ENCODE measurements at regions not wholly inside any gene's neighbourhood (a gene's known extent, or its start where the extent isn't known, plus 50 kb on each side); places are given as distances from the start of the nearest gene placed in this dataset.

DNA sequence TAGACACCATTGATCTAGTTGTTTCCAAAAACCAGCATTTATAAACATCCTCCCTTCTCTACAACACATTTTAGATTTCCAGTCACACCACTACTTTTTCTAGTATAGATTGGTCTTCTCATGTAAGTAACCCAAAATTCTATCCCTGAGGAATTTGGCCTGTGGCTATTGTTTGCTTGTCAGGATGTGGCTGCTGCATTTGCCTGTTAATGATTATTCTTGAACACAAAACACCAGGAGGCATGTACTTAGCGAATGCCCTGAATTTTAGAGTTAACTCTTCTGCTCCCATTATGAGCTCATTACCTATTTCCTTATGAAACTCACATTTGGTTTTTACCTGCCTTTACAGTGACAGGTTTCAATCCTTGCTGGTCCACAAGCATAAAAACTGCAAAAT is 102.0 kb upstream of the FSTL5 start:
- TF ChIP-seq, protein P1, sequence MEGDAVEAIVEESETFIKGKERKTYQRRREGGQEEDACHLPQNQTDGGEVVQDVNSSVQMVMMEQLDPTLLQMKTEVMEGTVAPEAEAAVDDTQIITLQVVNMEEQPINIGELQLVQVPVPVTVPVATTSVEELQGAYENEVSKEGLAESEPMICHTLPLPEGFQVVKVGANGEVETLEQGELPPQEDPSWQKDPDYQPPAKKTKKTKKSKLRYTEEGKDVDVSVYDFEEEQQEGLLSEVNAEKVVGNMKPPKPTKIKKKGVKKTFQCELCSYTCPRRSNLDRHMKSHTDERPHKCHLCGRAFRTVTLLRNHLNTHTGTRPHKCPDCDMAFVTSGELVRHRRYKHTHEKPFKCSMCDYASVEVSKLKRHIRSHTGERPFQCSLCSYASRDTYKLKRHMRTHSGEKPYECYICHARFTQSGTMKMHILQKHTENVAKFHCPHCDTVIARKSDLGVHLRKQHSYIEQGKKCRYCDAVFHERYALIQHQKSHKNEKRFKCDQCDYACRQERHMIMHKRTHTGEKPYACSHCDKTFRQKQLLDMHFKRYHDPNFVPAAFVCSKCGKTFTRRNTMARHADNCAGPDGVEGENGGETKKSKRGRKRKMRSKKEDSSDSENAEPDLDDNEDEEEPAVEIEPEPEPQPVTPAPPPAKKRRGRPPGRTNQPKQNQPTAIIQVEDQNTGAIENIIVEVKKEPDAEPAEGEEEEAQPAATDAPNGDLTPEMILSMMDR (IDR thresholded peaks at IDR 0.05; ENCODE audit: low read depth, low read length): no peak
- TF ChIP-seq EZH2phosphoT487 (IDR thresholded peaks at IDR 0.05; ENCODE audit: low read depth): no peak
